D721Med (cell line): ENCODE measurements at regions not wholly inside any gene's neighbourhood (a gene's known extent, or its start where the extent isn't known, plus 50 kb on each side); places are given as distances from the start of the nearest gene placed in this dataset.

Experiments
- DNase-seq: peaks from one replicate; pipeline ENCODE4 v3.0.0; 2011; ENCODE audit warnings: low spot score; ENCODE audit not compliant: insufficient read length
- FAIRE-seq: peaks from 2 replicates; lab custom pipeline; 2011; peaks lifted over from hg19 to GRCh38; lab: Jason Lieb, UNC
- CTCF ChIP-seq: IDR thresholded peaks from 2 replicates; pipeline ENCODE4 v1.5.1; 2012; ENCODE audit warnings: mild to moderate bottlenecking, control low read depth; ENCODE audit not compliant: insufficient read depth; ENCODE audit errors: missing control alignments

GRCh38 chr2:128474962-128475361, 156.3 kb upstream of the HS6ST1 start:
- no peak for DNase-seq
- TF ChIP-seq CTCF, result no peak
- no peak for FAIRE-seq

GRCh38 chr2:128475427-128476211, 157.0 kb upstream of the HS6ST1 start:
- FAIRE-seq (no peak), DNase-seq (no peak)
- TF ChIP-seq CTCF, result no peak

GRCh38 chr2:128477026-128477820, 158.6 kb upstream of the HS6ST1 start:
- DNase-seq (no peak), FAIRE-seq (no peak)
- no peak for TF ChIP-seq CTCF

GRCh38 chr2:128477891-128478290, 159.2 kb upstream of the HS6ST1 start:
- no peak for TF ChIP-seq CTCF
- FAIRE-seq (no peak), DNase-seq (no peak)

- no peak for TF ChIP-seq CTCF
- FAIRE-seq (no peak), DNase-seq (no peak)
Measured at GRCh38 chr2:128485761-128486639, 167.3 kb upstream of the HS6ST1 start.

DNA sequence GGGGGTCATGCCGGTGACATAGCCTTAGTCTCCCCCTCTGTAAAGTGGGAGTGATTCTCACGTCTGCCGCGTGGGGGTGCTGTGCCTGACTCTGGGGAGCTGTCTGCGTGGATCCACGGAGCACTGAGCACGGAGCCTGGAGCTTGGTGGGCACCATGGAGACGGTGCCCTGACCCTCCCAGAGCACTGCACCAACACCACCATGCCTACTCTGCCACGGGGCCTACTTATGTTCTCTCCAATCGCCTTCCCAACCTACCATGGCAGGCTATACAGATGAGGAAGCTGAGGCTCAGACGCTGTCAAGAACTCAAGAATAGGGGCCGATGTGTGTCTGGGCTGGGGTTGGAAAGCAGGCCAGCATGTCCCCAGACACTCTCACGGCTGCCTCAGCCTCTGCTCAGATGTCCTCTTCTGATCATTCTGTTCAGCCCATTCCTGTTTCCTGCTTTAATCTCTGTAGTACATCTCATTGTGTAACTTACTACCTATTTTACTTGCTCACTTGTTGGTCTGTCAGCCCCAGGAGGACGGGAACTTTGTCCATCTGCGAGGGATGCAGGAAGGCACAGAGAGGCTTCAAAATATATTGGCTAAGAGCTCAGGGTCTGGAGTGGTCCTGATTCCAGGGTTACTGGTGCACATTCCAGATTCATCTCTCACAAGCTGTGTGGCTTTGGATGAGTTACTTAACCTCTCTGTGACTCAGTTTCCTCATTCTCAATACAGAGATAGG, 168.1 kb upstream of the HS6ST1 start:
- no peak for TF ChIP-seq CTCF
- no peak for DNase-seq
- no peak for FAIRE-seq
